PFSK-1 (cell line): ENCODE measurements at regions not wholly inside any gene's neighbourhood (a gene's known extent, or its start where the extent isn't known, plus 50 kb on each side); places are given as distances from the start of the nearest gene placed in this dataset.

ENCODE experiments used
- FOXP2 ChIP-seq: optimal IDR thresholded peaks from 2 replicates; pipeline ENCODE3; 2011; ENCODE audit warnings: borderline replicate concordance, control low read depth, inconsistent platforms; ENCODE audit not compliant: insufficient read depth; ENCODE audit errors: extremely low read length, extremely low read depth
- POLR2AphosphoS5 ChIP-seq: IDR thresholded peaks from 2 replicates; pipeline ENCODE4 v1.6.1; 2012; ENCODE audit warnings: low read depth, mild to moderate bottlenecking, control low read depth, low read length, moderate library complexity
- SIN3A ChIP-seq: IDR thresholded peaks from 2 replicates; pipeline ENCODE4 v1.6.1; 2012; ENCODE audit warnings: mild to moderate bottlenecking, low read length, moderate library complexity, borderline replicate concordance; ENCODE audit not compliant: insufficient read depth
- TAF1 ChIP-seq: IDR thresholded peaks from 2 replicates; pipeline ENCODE4 v1.6.1; 2012; ENCODE audit warnings: low read length, control low read depth, borderline replicate concordance; ENCODE audit not compliant: insufficient read depth
- TF ChIP-seq, protein P1 (sequence below), 2 experiments: IDR thresholded peaks; 2 replicates each; pipeline versions ENCODE4 v1.6.1 to v1.8.0; 2011 to 2012; ENCODE audit warnings: low read depth in 2 of 2, low read length in 2 of 2, control low read depth in 1 of 2, inconsistent platforms in 1 of 2, mild to moderate bottlenecking in 1 of 2, moderate library complexity in 1 of 2; ENCODE audit not compliant: insufficient read depth in 1 of 2

DNA sequence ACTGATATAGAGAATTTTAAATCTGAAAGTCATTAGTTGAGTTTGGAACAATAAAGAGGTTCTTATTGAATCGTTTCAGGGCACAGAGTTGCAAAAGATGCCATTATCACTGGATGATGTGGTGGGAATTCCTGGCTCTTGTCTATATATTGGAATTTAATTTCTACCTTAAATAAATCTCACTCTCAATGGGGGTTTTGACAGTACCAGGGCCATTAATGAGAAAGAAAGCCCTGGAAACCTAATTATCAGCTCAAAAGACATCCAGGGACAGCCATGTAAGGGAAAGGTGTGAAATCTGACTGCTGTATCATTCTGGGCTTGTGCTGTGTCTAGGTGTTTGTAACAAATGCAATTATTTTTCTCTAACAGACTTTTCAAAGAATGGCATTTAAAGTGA lies 285.7 kb downstream of the TBL1XR1 start:
- no peak for TF ChIP-seq TAF1

DNA sequence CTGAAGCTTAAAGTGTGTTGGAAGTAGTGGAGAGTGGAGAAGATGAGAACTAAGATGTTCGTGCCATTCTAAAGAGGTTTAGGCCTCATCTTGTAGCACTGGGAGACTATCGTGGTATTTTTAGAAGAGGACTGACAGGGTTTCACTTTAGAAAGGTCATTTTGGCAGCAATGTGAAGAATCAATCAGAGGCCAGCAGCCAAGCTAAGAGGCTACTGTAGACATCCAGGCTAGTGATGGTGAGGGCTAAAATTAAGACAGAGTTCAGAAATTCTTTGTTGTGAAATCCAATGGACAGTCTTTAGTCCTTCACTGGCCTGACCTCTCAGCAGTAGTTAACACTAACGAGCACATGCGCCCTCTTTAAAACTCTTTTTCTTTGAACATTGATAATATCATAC lies 288.2 kb downstream of the TBL1XR1 start:
- no peak for TF ChIP-seq POLR2AphosphoS5
- TF ChIP-seq TAF1: no peak
- TF ChIP-seq SIN3A: no peak
- TF ChIP-seq FOXP2: no peak
- TF ChIP-seq, protein P1, sequence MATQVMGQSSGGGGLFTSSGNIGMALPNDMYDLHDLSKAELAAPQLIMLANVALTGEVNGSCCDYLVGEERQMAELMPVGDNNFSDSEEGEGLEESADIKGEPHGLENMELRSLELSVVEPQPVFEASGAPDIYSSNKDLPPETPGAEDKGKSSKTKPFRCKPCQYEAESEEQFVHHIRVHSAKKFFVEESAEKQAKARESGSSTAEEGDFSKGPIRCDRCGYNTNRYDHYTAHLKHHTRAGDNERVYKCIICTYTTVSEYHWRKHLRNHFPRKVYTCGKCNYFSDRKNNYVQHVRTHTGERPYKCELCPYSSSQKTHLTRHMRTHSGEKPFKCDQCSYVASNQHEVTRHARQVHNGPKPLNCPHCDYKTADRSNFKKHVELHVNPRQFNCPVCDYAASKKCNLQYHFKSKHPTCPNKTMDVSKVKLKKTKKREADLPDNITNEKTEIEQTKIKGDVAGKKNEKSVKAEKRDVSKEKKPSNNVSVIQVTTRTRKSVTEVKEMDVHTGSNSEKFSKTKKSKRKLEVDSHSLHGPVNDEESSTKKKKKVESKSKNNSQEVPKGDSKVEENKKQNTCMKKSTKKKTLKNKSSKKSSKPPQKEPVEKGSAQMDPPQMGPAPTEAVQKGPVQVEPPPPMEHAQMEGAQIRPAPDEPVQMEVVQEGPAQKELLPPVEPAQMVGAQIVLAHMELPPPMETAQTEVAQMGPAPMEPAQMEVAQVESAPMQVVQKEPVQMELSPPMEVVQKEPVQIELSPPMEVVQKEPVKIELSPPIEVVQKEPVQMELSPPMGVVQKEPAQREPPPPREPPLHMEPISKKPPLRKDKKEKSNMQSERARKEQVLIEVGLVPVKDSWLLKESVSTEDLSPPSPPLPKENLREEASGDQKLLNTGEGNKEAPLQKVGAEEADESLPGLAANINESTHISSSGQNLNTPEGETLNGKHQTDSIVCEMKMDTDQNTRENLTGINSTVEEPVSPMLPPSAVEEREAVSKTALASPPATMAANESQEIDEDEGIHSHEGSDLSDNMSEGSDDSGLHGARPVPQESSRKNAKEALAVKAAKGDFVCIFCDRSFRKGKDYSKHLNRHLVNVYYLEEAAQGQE (IDR thresholded peaks at IDR 0.05; ENCODE audit: insufficient read depth in 1 of 2, low read depth in 2 of 2, low read length in 2 of 2): no peak

DNA sequence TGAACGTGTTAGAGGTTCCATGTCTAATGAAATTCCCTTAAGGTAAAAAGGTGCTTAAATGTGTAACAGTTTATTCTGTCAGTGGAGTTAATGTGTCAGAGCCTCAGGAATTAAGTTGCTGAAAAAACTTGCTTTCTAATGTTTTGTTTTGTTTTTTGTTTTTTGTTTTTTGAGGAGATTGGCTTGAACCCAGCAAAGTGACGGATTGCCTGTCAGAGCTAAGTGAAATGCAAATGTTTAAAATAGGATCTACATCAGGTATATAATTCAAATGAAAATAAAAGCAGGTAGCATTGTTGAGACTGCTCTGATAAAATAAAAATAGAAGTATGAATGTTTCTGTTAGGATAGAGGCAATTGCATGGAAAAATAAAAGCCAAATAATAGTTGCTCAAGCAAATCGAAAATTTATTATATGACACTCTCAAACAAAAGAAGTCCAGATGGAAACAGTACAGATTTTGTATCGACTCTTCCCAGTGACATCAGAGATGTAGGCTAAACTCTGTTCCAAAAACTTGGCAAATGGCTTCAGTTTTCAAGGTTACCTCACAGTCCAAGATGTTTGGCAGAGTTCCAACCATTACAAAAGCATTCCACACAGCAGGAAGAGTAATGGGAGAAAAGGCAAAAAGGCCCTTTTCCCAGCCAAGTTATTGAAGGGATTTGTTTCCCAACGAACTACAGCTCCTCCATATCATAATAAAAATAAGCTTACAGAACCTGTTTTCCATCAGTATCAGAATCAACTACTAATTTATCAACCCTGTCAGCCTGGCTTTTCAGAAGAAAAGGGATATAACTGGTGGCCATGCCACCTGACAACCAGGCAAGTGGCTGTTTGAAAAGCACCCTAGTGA lies 291.0 kb downstream of the TBL1XR1 start:
- no peak for TF ChIP-seq SIN3A

DNA sequence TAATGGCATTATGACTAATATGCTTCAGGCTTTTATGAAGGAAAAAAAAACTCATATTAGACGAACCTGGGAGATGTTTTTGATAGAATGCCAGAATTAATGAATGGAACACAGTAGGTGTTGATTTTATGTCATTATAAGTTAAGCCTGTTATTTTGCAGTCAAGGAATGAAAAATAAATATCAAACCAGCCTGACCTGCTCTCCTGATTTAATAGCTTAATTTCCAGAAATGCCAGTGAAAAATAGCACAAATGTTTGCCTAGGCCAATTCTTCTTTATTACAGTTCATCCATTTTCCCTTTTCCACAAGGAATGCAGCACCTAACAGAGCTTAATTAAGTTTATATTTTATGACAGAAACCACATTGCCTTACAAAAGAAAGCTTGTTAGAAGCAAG lies 292.0 kb downstream of the TBL1XR1 start:
- TF ChIP-seq POLR2AphosphoS5: no peak
- no peak for TF ChIP-seq FOXP2
- TF ChIP-seq TAF1: no peak
- no peak for TF ChIP-seq SIN3A
- TF ChIP-seq, protein P1 (IDR thresholded peaks at IDR 0.05; ENCODE audit: insufficient read depth in 1 of 2, low read depth in 2 of 2, low read length in 2 of 2): no peak

- TF ChIP-seq TAF1 (no peak), POLR2AphosphoS5 (no peak), SIN3A (no peak), FOXP2 (no peak)
- TF ChIP-seq, protein P1 (IDR thresholded peaks at IDR 0.05; ENCODE audit: insufficient read depth in 1 of 2, low read depth in 2 of 2, low read length in 2 of 2): no peak
These were observed 292.8 kb downstream of the TBL1XR1 start for GRCh38 chr3:176904506-176904905.

- TF ChIP-seq TAF1 (no peak), SIN3A (no peak), POLR2AphosphoS5 (no peak), FOXP2 (no peak)
- TF ChIP-seq, protein P1 (IDR thresholded peaks at IDR 0.05; ENCODE audit: insufficient read depth in 1 of 2, low read depth in 2 of 2, low read length in 2 of 2): no peak
These were observed 300.6 kb downstream of the TBL1XR1 start for GRCh38 chr3:176896640-176897039.
